H1 (cell line): ENCODE measurements at regions not wholly inside any gene's neighbourhood (a gene's known extent, or its start where the extent isn't known, plus 50 kb on each side); places are given as distances from the start of the nearest gene placed in this dataset.

Experiments
- KDM5A ChIP-seq: fragments of 200-600 bp; IDR thresholded peaks from 2 replicates; pipeline ENCODE4 v1.7.1; 2012; ENCODE audit warnings: mild to moderate bottlenecking, low read length, inconsistent platforms, mixed read lengths

DNA sequence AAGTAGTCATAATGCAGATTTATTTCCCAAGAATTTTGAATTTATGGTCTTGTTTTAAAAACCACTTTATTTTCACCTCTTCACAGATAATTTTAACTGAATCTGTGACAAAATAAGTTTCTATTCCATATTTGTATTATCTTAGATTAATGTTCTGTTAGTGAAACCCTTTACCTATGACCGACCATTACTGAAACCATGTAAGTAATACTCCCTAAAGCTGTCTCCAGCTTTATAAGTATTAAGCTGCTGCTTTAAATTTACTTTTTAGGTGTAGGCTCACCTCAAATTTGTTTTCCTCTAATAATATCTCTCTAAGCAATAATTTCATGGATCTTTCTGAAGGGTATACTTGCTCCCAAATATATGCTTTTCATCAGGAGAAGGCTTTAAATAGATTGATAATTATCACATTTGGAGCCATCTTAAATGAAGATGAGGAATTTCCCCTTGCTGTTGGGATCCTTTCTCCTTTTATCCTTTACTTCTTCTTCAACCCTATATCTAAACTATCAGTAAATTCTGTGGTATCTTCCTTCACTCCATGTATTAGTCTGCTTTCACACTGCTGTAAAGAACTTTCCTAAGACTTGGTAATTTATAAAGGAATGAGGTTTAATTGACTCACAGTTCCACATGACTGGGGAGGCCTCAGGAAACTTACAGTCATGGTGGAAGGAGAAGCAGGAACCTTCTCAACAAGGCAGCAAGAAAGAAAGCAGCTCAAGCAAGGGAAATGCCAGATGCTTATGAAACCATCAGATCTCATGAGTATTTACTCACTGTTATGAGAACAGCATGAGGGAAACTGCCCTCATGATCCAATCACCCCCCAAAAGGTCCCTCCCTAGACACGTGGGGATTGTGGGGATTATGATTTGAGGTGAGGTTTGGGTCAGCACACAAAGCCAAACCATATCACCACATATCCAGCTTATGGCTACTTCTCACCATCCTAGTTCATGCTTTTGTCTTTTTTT, 92.3 kb upstream of the P2RY1 start (continued):
- no peak for TF ChIP-seq KDM5A
